Smooth muscle cell (in vitro differentiated cells): ENCODE measurements at regions not wholly inside any gene's neighbourhood (a gene's known extent, or its start where the extent isn't known, plus 50 kb on each side); places are given as distances from the start of the nearest gene placed in this dataset.

Source experiments
- DNase-seq: peaks from one replicate; lab custom pipeline; 2025; ENCODE audit not compliant: unreplicated experiment; lab: John Stamatoyannopoulos, UW
- H2AFZ ChIP-seq: fragments of 200-600 bp; sonication (generic); 2 replicates; pipeline ENCODE4 v1.6.0; 2016; ENCODE audit warnings: antibody characterized with exemption, low read depth, mild to moderate bottlenecking
- H3F3A ChIP-seq: fragments of 200-600 bp; sonication (generic); 2 replicates; pipeline ENCODE4 v1.6.0; 2017; ENCODE audit warnings: antibody characterized with exemption, low read depth
- H3K27ac ChIP-seq: fragments of 200-600 bp; sonication (generic); 2 replicates; pipeline ENCODE4 v1.5.1; 2016; ENCODE audit warnings: low read depth, mild to moderate bottlenecking
- H3K27me3 ChIP-seq: fragments of 200-600 bp; sonication (generic); 2 replicates; pipeline ENCODE4 v1.6.1; 2016; ENCODE audit warnings: low read depth, mild to moderate bottlenecking
- H3K36me3 ChIP-seq: fragments of 200-600 bp; sonication (generic); 2 replicates; pipeline ENCODE4 v1.5.1; 2016; ENCODE audit warnings: low read depth
- H3K4me1 ChIP-seq: fragments of 200-600 bp; sonication (generic); 2 replicates; pipeline ENCODE4 v1.5.1; 2016; ENCODE audit warnings: low read depth
- H3K4me2 ChIP-seq: fragments of 200-600 bp; sonication (generic); 2 replicates; pipeline ENCODE4 v1.6.0; 2016; ENCODE audit warnings: mild to moderate bottlenecking
- H3K4me3 ChIP-seq: fragments of 200-600 bp; sonication (generic); 2 replicates; pipeline ENCODE4 v1.5.1; 2016; ENCODE audit warnings: mild to moderate bottlenecking
- H3K79me2 ChIP-seq: fragments of 200-600 bp; sonication (generic); 2 replicates; pipeline ENCODE4 v1.6.0; 2016; ENCODE audit warnings: low read depth, mild to moderate bottlenecking
- H3K9ac ChIP-seq: fragments of 200-600 bp; sonication (generic); 2 replicates; pipeline ENCODE4 v1.6.0; 2016; ENCODE audit warnings: low read depth
- H3K9me3 ChIP-seq: fragments of 200-600 bp; sonication (generic); replicated peaks from 2 replicates; pipeline ENCODE4 v1.5.1; 2016; ENCODE audit warnings: low read depth
- H4K20me1 ChIP-seq: fragments of 200-600 bp; sonication (generic); 2 replicates; pipeline ENCODE4 v1.6.0; 2016; ENCODE audit warnings: low read depth
- WGBS: methylation state at CpG from one replicate; pipeline ENCODE4 v1.1.7; 2016; ENCODE audit warnings: low lambda C conversion rate; 5-methylcytosine and 5-hydroxymethylcytosine counted together
- TF ChIP-seq, protein P1 (sequence below): fragments of 200-600 bp; sonication (generic); IDR thresholded peaks from 2 replicates; pipeline ENCODE4 v1.5.1; 2017; ENCODE audit warnings: borderline replicate concordance, mild to moderate bottlenecking, antibody characterized with exemption; ENCODE audit not compliant: insufficient read depth, poor library complexity, severe bottlenecking

- Histone ChIP-seq H3K79me2 (no peaks in the 10 kb centered on the region), H3F3A (no peaks in the 10 kb centered on the region), H2AFZ (no peak overlapping the region), H3K9ac (no peak overlapping the region), H3K4me2 (no peak overlapping the region), H3K9me3 (no peaks in the 10 kb centered on the region), H3K27ac (no peak overlapping the region), H3K27me3 (no peaks in the 10 kb centered on the region), H3K36me3 (no peaks in the 10 kb centered on the region), H4K20me1 (no peaks in the 10 kb centered on the region), H3K4me3 (no peak overlapping the region), H3K4me1 (no peaks in the 10 kb centered on the region)
- 96% methylated on average over 2 of the region's 2 CpGs for whole genome bisulfite sequencing
- DNase-seq: no peak
- TF ChIP-seq, protein P1, sequence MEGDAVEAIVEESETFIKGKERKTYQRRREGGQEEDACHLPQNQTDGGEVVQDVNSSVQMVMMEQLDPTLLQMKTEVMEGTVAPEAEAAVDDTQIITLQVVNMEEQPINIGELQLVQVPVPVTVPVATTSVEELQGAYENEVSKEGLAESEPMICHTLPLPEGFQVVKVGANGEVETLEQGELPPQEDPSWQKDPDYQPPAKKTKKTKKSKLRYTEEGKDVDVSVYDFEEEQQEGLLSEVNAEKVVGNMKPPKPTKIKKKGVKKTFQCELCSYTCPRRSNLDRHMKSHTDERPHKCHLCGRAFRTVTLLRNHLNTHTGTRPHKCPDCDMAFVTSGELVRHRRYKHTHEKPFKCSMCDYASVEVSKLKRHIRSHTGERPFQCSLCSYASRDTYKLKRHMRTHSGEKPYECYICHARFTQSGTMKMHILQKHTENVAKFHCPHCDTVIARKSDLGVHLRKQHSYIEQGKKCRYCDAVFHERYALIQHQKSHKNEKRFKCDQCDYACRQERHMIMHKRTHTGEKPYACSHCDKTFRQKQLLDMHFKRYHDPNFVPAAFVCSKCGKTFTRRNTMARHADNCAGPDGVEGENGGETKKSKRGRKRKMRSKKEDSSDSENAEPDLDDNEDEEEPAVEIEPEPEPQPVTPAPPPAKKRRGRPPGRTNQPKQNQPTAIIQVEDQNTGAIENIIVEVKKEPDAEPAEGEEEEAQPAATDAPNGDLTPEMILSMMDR: no peak
Observed at GRCh38 chr2:79260848-79261247, 101.3 kb upstream of the REG3A start.

GRCh38 chr2:79259959-79260358 lies 100.4 kb upstream of the REG3A start:
- WGBS: 76% methylated on average over 1 of the region's 1 CpG
- Histone ChIP-seq H4K20me1 (no peaks in the 10 kb centered on the region), H3K9ac (no peak overlapping the region), H3K9me3 (no peaks in the 10 kb centered on the region), H3K4me1 (no peaks in the 10 kb centered on the region), H3K27me3 (no peaks in the 10 kb centered on the region), H3K79me2 (no peaks in the 10 kb centered on the region), H3K36me3 (no peaks in the 10 kb centered on the region), H2AFZ (no peak overlapping the region), H3K27ac (no peak overlapping the region), H3F3A (no peaks in the 10 kb centered on the region), H3K4me3 (no peak overlapping the region), H3K4me2 (no peak overlapping the region)
- TF ChIP-seq, protein P1: no peak
- DNase-seq: no peak

DNA sequence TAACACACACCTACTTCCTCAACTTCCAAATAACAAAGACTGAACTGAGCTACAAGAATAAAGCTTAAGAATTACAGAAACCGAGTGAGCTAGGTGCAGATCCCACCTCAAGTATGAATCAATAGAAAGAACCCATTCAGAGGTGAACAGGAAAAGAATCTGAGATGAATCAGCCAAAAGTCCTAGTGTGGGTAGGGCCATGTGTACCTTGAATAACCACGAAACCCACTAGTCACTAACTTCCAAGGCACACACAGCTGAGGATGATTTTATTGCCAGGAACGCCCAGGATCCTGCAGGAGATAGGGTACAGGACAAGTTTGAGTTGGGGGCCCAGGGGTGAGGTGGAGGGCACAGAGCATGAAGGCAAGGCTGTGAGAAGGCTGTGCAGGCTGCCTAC lies 99.7 kb upstream of the REG3A start:
- WGBS: 75% methylated on average over 3 of the region's 3 CpGs
- H3K9ac ChIP-seq: no peak overlapping the region

DNA sequence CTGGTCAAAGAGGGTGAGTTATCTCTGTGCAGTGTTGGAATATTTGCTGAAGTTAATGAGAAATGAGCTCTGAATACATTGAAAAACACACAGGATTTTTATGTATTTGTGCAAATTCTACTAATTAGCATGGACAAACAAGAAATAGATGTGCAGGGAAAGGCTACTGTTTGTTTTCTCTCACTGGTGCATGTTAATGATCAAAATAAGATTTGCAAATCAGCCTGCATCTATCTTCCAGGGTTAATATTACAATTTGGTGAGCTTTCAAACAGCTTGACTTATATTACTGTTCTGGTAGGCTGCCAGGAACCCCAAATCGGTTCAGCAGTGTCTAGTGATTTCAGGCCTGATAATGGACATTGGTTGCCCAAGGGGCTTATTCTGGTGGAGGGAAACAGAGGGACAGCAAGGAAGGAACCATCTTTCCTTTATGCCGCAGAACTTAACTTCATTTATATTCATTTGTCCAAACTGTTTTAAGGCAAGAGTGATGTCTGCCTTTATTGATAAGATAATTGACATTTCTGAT lies 93.8 kb upstream of the REG3A start:
- Histone ChIP-seq H3K36me3 (no peaks in the 10 kb centered on the region), H3K4me2 (no peak overlapping the region), H3K79me2 (no peaks in the 10 kb centered on the region), H3K4me3 (no peak overlapping the region), H4K20me1 (no peaks in the 10 kb centered on the region), H3K9ac (no peak overlapping the region), H3K4me1 (no peaks in the 10 kb centered on the region), H3K27ac (no peak overlapping the region), H3K27me3 (no peaks in the 10 kb centered on the region), H2AFZ (no peak overlapping the region), H3F3A (no peaks in the 10 kb centered on the region), H3K9me3 (no peaks in the 10 kb centered on the region)
- TF ChIP-seq, protein P1: no peak
- 86% methylated on average over 2 of the region's 2 CpGs for WGBS
- DNase-seq: no peak

More for the DNA sequence above, 99.7 kb upstream of the REG3A start:
- Histone ChIP-seq H3K27me3 (no peaks in the 10 kb centered on the region), H3K36me3 (no peaks in the 10 kb centered on the region), H3K9me3 (no peaks in the 10 kb centered on the region), H4K20me1 (no peaks in the 10 kb centered on the region), H3K4me3 (no peak overlapping the region), H3K4me2 (no peak overlapping the region), H3K27ac (no peak overlapping the region), H3K4me1 (no peaks in the 10 kb centered on the region), H3F3A (no peaks in the 10 kb centered on the region), H2AFZ (no peak overlapping the region), H3K79me2 (no peaks in the 10 kb centered on the region)
- DNase-seq: no peak
- TF ChIP-seq, protein P1: no peak
